ENCODE measurements at regions not wholly inside any gene's neighbourhood (a gene's known extent, or its start where the extent isn't known, plus 50 kb on each side); places are given as distances from the start of the nearest gene placed in this dataset.

DNA sequence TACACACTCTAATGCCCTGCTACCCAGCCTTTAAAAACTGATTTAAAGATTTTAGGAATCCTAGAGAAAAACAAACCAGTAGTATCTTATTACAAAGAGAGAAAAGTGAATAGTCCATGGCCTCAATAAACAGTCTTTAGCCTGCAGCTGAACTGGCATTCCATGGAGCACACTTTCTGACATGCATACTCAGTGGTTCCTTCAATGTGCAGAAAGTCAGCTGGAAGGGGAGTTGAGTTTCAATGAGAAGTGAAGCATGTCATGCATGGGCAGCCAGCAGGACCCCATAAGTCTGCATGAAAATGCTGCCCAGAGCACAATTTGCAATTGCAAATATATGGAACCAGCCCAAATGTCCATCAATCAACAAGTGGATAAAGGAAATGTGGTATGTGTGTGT is 273.7 kb downstream of the UQCRFS1 start:
- TF ChIP-seq, protein P1, sequence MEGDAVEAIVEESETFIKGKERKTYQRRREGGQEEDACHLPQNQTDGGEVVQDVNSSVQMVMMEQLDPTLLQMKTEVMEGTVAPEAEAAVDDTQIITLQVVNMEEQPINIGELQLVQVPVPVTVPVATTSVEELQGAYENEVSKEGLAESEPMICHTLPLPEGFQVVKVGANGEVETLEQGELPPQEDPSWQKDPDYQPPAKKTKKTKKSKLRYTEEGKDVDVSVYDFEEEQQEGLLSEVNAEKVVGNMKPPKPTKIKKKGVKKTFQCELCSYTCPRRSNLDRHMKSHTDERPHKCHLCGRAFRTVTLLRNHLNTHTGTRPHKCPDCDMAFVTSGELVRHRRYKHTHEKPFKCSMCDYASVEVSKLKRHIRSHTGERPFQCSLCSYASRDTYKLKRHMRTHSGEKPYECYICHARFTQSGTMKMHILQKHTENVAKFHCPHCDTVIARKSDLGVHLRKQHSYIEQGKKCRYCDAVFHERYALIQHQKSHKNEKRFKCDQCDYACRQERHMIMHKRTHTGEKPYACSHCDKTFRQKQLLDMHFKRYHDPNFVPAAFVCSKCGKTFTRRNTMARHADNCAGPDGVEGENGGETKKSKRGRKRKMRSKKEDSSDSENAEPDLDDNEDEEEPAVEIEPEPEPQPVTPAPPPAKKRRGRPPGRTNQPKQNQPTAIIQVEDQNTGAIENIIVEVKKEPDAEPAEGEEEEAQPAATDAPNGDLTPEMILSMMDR (IDR thresholded peaks at IDR 0.05 in 4 of 5, conservative IDR thresholded peaks at IDR 0.05 in 1 of 5): no peak
- TF ChIP-seq POLR2A (IDR thresholded peaks at IDR 0.05): no peak
- Histone ChIP-seq H3K4me3 (no peak overlapping the region), H3K36me3 (no peaks in the 10 kb centered on the region), H3K4me1 (no peaks in the 10 kb centered on the region), H3K9me3 (no peaks in the 10 kb centered on the region), H3K27ac (no peak overlapping the region), H3K27me3 (no peaks in the 10 kb centered on the region)
- ATAC-seq: no peak
- in situ Hi-C loops (cut with MboI; ENCODE audit: low sequenced_read_pairs in 4 of 4) (no loop called here), intact Hi-C loops (cut with DNase I; ENCODE audit: low total_unique reads) (no loop called here)
- no peak for DNase-seq

- no peaks in the 10 kb centered on the region for H3K36me3 ChIP-seq
- H3K4me1 ChIP-seq: no peaks in the 10 kb centered on the region
- no peaks in the 10 kb centered on the region for H3K9me3 ChIP-seq
- H3K27ac ChIP-seq: no peak overlapping the region
- TF ChIP-seq, protein P1 (IDR thresholded peaks at IDR 0.05 in 4 of 5, conservative IDR thresholded peaks at IDR 0.05 in 1 of 5): no peak
- no peak for TF ChIP-seq POLR2A (IDR thresholded peaks at IDR 0.05)
- no peak overlapping the region for H3K4me3 ChIP-seq
- H3K27me3 ChIP-seq: no peaks in the 10 kb centered on the region
- ATAC-seq (no peak), DNase-seq (no peak)
- intact Hi-C loops (cut with DNase I; ENCODE audit: low total_unique reads): no loop called here
- in situ Hi-C loops (cut with MboI; ENCODE audit: low sequenced_read_pairs in 4 of 4): no loop called here
Observed at GRCh38 chr19:28936001-28936400, 276.9 kb downstream of the UQCRFS1 start.

DNA sequence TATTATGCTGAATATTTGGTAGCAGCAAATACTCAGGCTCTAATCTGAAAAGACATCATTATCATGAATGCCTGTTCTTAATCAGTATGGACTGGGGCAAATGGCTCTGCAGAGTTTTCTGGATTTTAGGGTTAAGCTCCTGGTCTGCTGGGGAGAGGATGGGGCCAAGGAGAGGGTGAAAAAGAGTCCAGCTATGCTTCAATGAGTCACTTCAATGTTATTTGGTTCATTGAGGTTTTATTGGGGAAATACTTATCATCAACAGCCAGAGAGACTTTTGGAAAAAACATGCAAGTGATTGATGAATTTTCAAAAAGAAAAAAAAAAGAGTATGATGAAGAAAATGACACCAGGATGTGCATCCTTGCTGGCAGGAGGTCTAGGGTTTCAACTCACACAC is 278.3 kb downstream of the UQCRFS1 start:
- Histone ChIP-seq H3K4me1 (no peaks in the 10 kb centered on the region), H3K27ac (no peak overlapping the region), H3K9me3 (no peaks in the 10 kb centered on the region), H3K36me3 (no peaks in the 10 kb centered on the region), H3K4me3 (no peak overlapping the region), H3K27me3 (no peaks in the 10 kb centered on the region)
- no peak for TF ChIP-seq POLR2A (IDR thresholded peaks at IDR 0.05)
- TF ChIP-seq, protein P1 (IDR thresholded peaks at IDR 0.05 in 4 of 5, conservative IDR thresholded peaks at IDR 0.05 in 1 of 5): no peak
- in situ Hi-C loops (cut with MboI; ENCODE audit: low sequenced_read_pairs in 4 of 4): no loop called here
- intact Hi-C loops (cut with DNase I; ENCODE audit: low total_unique reads): no loop called here
- DNase-seq (no peak), ATAC-seq (no peak)

GRCh38 chr19:28933039-28933438 is 279.9 kb downstream of the UQCRFS1 start:
- TF ChIP-seq, protein P1 (IDR thresholded peaks at IDR 0.05 in 4 of 5, conservative IDR thresholded peaks at IDR 0.05 in 1 of 5): no peak
- TF ChIP-seq POLR2A (IDR thresholded peaks at IDR 0.05): no peak
- H3K4me3 ChIP-seq: no peak overlapping the region
- no peaks in the 10 kb centered on the region for H3K9me3 ChIP-seq
- ATAC-seq (no peak), DNase-seq (no peak)
- no peaks in the 10 kb centered on the region for H3K36me3 ChIP-seq
- no peaks in the 10 kb centered on the region for H3K4me1 ChIP-seq
- H3K27ac ChIP-seq: no peak overlapping the region
- H3K27me3 ChIP-seq: no peaks in the 10 kb centered on the region
- in situ Hi-C loops (cut with MboI; ENCODE audit: low sequenced_read_pairs in 4 of 4) (no loop called here), intact Hi-C loops (cut with DNase I; ENCODE audit: low total_unique reads) (no loop called here)

DNA sequence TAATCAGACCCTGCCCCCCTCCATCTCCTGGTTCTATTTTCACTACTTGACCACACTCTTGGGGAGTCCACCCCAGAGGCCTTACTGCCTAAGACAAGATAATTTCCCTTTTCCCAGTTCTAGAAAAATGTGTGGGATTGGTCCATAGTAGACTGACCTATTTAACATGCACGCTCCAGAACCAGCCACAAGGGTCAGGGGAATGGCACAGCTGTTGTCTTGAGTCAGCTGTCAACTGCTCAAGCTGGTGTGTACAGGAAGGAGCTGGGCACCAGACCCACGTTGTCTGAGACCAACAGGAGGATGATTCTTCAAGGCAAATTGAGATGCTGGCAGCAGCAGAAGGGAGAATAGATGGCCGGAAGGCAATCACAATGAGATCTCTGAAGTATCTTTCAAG is 280.5 kb downstream of the UQCRFS1 start:
- H3K4me1 ChIP-seq: no peaks in the 10 kb centered on the region
- in situ Hi-C loops (cut with MboI; ENCODE audit: low sequenced_read_pairs in 4 of 4): no loop called here
- no peaks in the 10 kb centered on the region for H3K9me3 ChIP-seq
- no peak for DNase-seq
- no peak overlapping the region for H3K4me3 ChIP-seq
- H3K27ac ChIP-seq: no peak overlapping the region
- no peaks in the 10 kb centered on the region for H3K27me3 ChIP-seq
- no peak for ATAC-seq
- TF ChIP-seq, protein P1 (IDR thresholded peaks at IDR 0.05 in 4 of 5, conservative IDR thresholded peaks at IDR 0.05 in 1 of 5): no peak
- TF ChIP-seq POLR2A (IDR thresholded peaks at IDR 0.05): no peak
- intact Hi-C loops (cut with DNase I; ENCODE audit: low total_unique reads): no loop called here
- no peaks in the 10 kb centered on the region for H3K36me3 ChIP-seq

Data from gastrocnemius medialis (tissue), 4 donors.